ENCODE measurements at regions not wholly inside any gene's neighbourhood (a gene's known extent, or its start where the extent isn't known, plus 50 kb on each side); places are given as distances from the start of the nearest gene placed in this dataset.

GRCh38 chr5:3793162-3793561 is 197.5 kb downstream of the IRX1 start:
- Mint-ChIP-seq H3K4me3 (no peak overlapping the region), H3K9me3 (peaks cover 9% of the 10 kb centered on the region in 2 donors), H3K4me1 (ENCODE audit: low read depth) (no peaks in the 10 kb centered on the region), H3K27me3 (ENCODE audit: low read depth) (no peaks in the 10 kb centered on the region), H3K27ac (no peak overlapping the region), H3K36me3 (ENCODE audit: insufficient read depth in 2 of 2) (no peaks in the 10 kb centered on the region)
- ATAC-seq (replicated peaks in 1 of 2) (no peak), DNase-seq (no peak)

GRCh38 chr5:3794611-3795010 is 199.0 kb downstream of the IRX1 start:
- Mint-ChIP-seq H3K27me3 (ENCODE audit: low read depth) (no peaks in the 10 kb centered on the region), H3K4me1 (ENCODE audit: low read depth) (no peaks in the 10 kb centered on the region), H3K4me3 (no peak overlapping the region), H3K27ac (no peak overlapping the region), H3K9me3 (peaks cover 9 to 12% of the 10 kb centered on the region in 2 donors), H3K36me3 (ENCODE audit: insufficient read depth in 2 of 2) (no peaks in the 10 kb centered on the region)
- DNase-seq (no peak), ATAC-seq (replicated peaks in 1 of 2) (no peak)

GRCh38 chr5:3796736-3797135 is 201.1 kb downstream of the IRX1 start:
- no peak overlapping the region for H3K27ac Mint-ChIP-seq
- H3K27me3 Mint-ChIP-seq (ENCODE audit: low read depth): no peaks in the 10 kb centered on the region
- H3K4me1 Mint-ChIP-seq (ENCODE audit: low read depth): no peaks in the 10 kb centered on the region
- H3K9me3 Mint-ChIP-seq: peaks cover 11 to 18% of the 10 kb centered on the region in 2 donors
- no peak overlapping the region for H3K4me3 Mint-ChIP-seq
- DNase-seq: no peak
- no peaks in the 10 kb centered on the region for H3K36me3 Mint-ChIP-seq (ENCODE audit: insufficient read depth in 2 of 2)
- ATAC-seq (replicated peaks in 1 of 2): no peak

GRCh38 chr5:3801967-3802366 is 206.3 kb downstream of the IRX1 start:
- peaks cover 6 to 9% of the 10 kb centered on the region in 2 donors for H3K9me3 Mint-ChIP-seq
- H3K27me3 Mint-ChIP-seq (ENCODE audit: low read depth): no peaks in the 10 kb centered on the region
- no peak overlapping the region for H3K27ac Mint-ChIP-seq
- ATAC-seq (replicated peaks in 1 of 2) (no peak), DNase-seq (no peak)
- no peak overlapping the region for H3K4me3 Mint-ChIP-seq
- no peaks in the 10 kb centered on the region for H3K4me1 Mint-ChIP-seq (ENCODE audit: low read depth)
- H3K36me3 Mint-ChIP-seq (ENCODE audit: insufficient read depth in 2 of 2): no peaks in the 10 kb centered on the region

- peaks cover 0 to 1% of the 10 kb centered on the region in 2 donors for H3K36me3 Mint-ChIP-seq (ENCODE audit: insufficient read depth in 2 of 2)
- ATAC-seq (replicated peaks in 1 of 2): no peak
Measured at GRCh38 chr5:3809455-3809854, 213.8 kb downstream of the IRX1 start.

GRCh38 chr5:3811116-3811515 is 215.5 kb downstream of the IRX1 start:
- Mint-ChIP-seq H3K27ac (no peak overlapping the region), H3K27me3 (ENCODE audit: low read depth) (no peaks in the 10 kb centered on the region), H3K4me3 (no peak overlapping the region), H3K9me3 (peaks cover 5 to 12% of the 10 kb centered on the region in 2 donors), H3K36me3 (ENCODE audit: insufficient read depth in 2 of 2) (peaks cover 0 to 1% of the 10 kb centered on the region in 2 donors), H3K4me1 (ENCODE audit: low read depth) (no peaks in the 10 kb centered on the region)
- no peak for DNase-seq
- ATAC-seq (replicated peaks in 1 of 2): no peak

More at GRCh38 chr5:3809455-3809854, 213.8 kb downstream of the IRX1 start:
- H3K27ac Mint-ChIP-seq: no peak overlapping the region
- H3K4me1 Mint-ChIP-seq (ENCODE audit: low read depth): no peaks in the 10 kb centered on the region
- DNase-seq: no peak
- peaks cover 5 to 10% of the 10 kb centered on the region in 2 donors for H3K9me3 Mint-ChIP-seq
- H3K27me3 Mint-ChIP-seq (ENCODE audit: low read depth): no peaks in the 10 kb centered on the region
- no peak overlapping the region for H3K4me3 Mint-ChIP-seq

- ATAC-seq (replicated peaks in 1 of 2): no peak
- Mint-ChIP-seq H3K4me3 (no peak overlapping the region), H3K27me3 (ENCODE audit: low read depth) (no peaks in the 10 kb centered on the region)
Measured at GRCh38 chr5:3818624-3819023, 223.0 kb downstream of the IRX1 start.

GRCh38 chr5:3825531-3826451 is 230.2 kb downstream of the IRX1 start:
- Mint-ChIP-seq H3K36me3 (ENCODE audit: insufficient read depth in 2 of 2) (no peaks in the 10 kb centered on the region), H3K4me1 (ENCODE audit: low read depth) (no peaks in the 10 kb centered on the region), H3K9me3 (no peaks in the 10 kb centered on the region), H3K27me3 (ENCODE audit: low read depth) (no peaks in the 10 kb centered on the region), H3K4me3 (no peak overlapping the region), H3K27ac (no peak overlapping the region)
- ATAC-seq (replicated peaks in 1 of 2) (no peak), DNase-seq (no peak)

More at GRCh38 chr5:3818624-3819023, 223.0 kb downstream of the IRX1 start:
- H3K9me3 Mint-ChIP-seq: peaks cover 2 to 3% of the 10 kb centered on the region in 2 donors
- no peak overlapping the region for H3K27ac Mint-ChIP-seq
- DNase-seq: no peak
- no peaks in the 10 kb centered on the region for H3K36me3 Mint-ChIP-seq (ENCODE audit: insufficient read depth in 2 of 2)
- H3K4me1 Mint-ChIP-seq (ENCODE audit: low read depth): no peaks in the 10 kb centered on the region

GRCh38 chr5:3827624-3828023 is 232.0 kb downstream of the IRX1 start:
- H3K27me3 Mint-ChIP-seq (ENCODE audit: low read depth): no peaks in the 10 kb centered on the region
- ATAC-seq (replicated peaks in 1 of 2) (no peak), DNase-seq (no peak)
- no peak overlapping the region for H3K4me3 Mint-ChIP-seq
- no peaks in the 10 kb centered on the region for H3K36me3 Mint-ChIP-seq (ENCODE audit: insufficient read depth in 2 of 2)
- H3K27ac Mint-ChIP-seq: no peak overlapping the region
- peaks cover 0 to 2% of the 10 kb centered on the region in 2 donors for H3K9me3 Mint-ChIP-seq
- H3K4me1 Mint-ChIP-seq (ENCODE audit: low read depth): no peaks in the 10 kb centered on the region

GRCh38 chr5:3828761-3829160 is 233.1 kb downstream of the IRX1 start:
- no peak for ATAC-seq (replicated peaks in 1 of 2)
- DNase-seq: no peak
- peaks cover 0 to 2% of the 10 kb centered on the region in 2 donors for H3K9me3 Mint-ChIP-seq
- H3K4me3 Mint-ChIP-seq: no peak overlapping the region
- H3K27ac Mint-ChIP-seq: no peak overlapping the region
- no peaks in the 10 kb centered on the region for H3K4me1 Mint-ChIP-seq (ENCODE audit: low read depth)
- no peaks in the 10 kb centered on the region for H3K27me3 Mint-ChIP-seq (ENCODE audit: low read depth)
- no peaks in the 10 kb centered on the region for H3K36me3 Mint-ChIP-seq (ENCODE audit: insufficient read depth in 2 of 2)

- DNase-seq (no peak), ATAC-seq (replicated peaks in 1 of 2) (no peak)
- no peak overlapping the region for H3K27ac Mint-ChIP-seq
- peaks cover 0 to 2% of the 10 kb centered on the region in 2 donors for H3K9me3 Mint-ChIP-seq
- H3K36me3 Mint-ChIP-seq (ENCODE audit: insufficient read depth in 2 of 2): no peaks in the 10 kb centered on the region
- H3K4me3 Mint-ChIP-seq: no peak overlapping the region
- no peaks in the 10 kb centered on the region for H3K4me1 Mint-ChIP-seq (ENCODE audit: low read depth)
- H3K27me3 Mint-ChIP-seq (ENCODE audit: low read depth): no peaks in the 10 kb centered on the region
Measured at GRCh38 chr5:3833566-3833965, 237.9 kb downstream of the IRX1 start.

GRCh38 chr5:3835811-3836210 is 240.2 kb downstream of the IRX1 start:
- no peak for ATAC-seq (replicated peaks in 1 of 2)
- no peaks in the 10 kb centered on the region for H3K27me3 Mint-ChIP-seq (ENCODE audit: low read depth)
- H3K4me1 Mint-ChIP-seq (ENCODE audit: low read depth): no peaks in the 10 kb centered on the region

GRCh38 chr5:3836528-3836927 is 240.9 kb downstream of the IRX1 start:
- H3K36me3 Mint-ChIP-seq (ENCODE audit: insufficient read depth in 2 of 2): no peaks in the 10 kb centered on the region
- no peaks in the 10 kb centered on the region for H3K4me1 Mint-ChIP-seq (ENCODE audit: low read depth)
- H3K9me3 Mint-ChIP-seq: peaks cover 0 to 2% of the 10 kb centered on the region in 2 donors
- no peak overlapping the region for H3K4me3 Mint-ChIP-seq
- no peak overlapping the region for H3K27ac Mint-ChIP-seq
- DNase-seq (no peak), ATAC-seq (replicated peaks in 1 of 2) (no peak)
- H3K27me3 Mint-ChIP-seq (ENCODE audit: low read depth): no peaks in the 10 kb centered on the region

More at GRCh38 chr5:3835811-3836210, 240.2 kb downstream of the IRX1 start:
- no peak overlapping the region for H3K27ac Mint-ChIP-seq
- peaks cover 0 to 2% of the 10 kb centered on the region in 2 donors for H3K9me3 Mint-ChIP-seq
- no peak overlapping the region for H3K4me3 Mint-ChIP-seq
- H3K36me3 Mint-ChIP-seq (ENCODE audit: insufficient read depth in 2 of 2): no peaks in the 10 kb centered on the region
- no peak for DNase-seq

- no peaks in the 10 kb centered on the region for H3K27me3 Mint-ChIP-seq (ENCODE audit: low read depth)
- no peaks in the 10 kb centered on the region for H3K36me3 Mint-ChIP-seq (ENCODE audit: insufficient read depth in 2 of 2)
- no peak for ATAC-seq (replicated peaks in 1 of 2)
- DNase-seq: no peak
- H3K9me3 Mint-ChIP-seq: peaks cover 0 to 1% of the 10 kb centered on the region in 2 donors
- no peak overlapping the region for H3K4me3 Mint-ChIP-seq
- H3K4me1 Mint-ChIP-seq (ENCODE audit: low read depth): no peaks in the 10 kb centered on the region
- H3K27ac Mint-ChIP-seq: no peak overlapping the region
Measured at GRCh38 chr5:3837506-3837905, 241.9 kb downstream of the IRX1 start.

Measured in activated T-cell treated with anti-CD3 and anti-CD28 coated beads, Interleukin-2, amount 50 U/mL, for 72 hours (primary cell).